NCI-H1436 (cell line): ENCODE measurements at regions not wholly inside any gene's neighbourhood (a gene's known extent, or its start where the extent isn't known, plus 50 kb on each side); places are given as distances from the start of the nearest gene placed in this dataset.

ENCODE experiments used
- DNase-seq: peaks from one replicate; lab custom pipeline; 2025; lab: John Stamatoyannopoulos, UW

DNA sequence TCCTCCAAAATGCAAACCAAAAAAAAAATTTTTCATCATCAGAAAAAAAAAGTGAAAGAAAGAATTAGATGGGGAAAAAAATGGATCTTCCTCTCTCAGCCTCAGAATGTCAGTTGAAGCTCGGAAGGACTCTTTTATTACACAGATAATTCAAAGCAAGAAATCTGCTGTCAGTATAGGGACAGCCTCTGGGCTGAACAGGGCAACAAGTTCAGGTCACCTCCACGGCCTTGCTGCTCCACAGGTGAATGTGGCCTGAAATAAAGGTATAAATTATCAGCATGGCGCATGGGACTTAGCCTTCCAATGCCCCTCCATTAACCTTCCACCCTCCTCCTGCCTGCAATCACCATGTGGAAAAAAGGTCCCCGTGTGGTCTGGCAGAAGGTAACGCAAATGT, 316.8 kb upstream of the POU3F3 start:
- DNase-seq, result no peak

DNA sequence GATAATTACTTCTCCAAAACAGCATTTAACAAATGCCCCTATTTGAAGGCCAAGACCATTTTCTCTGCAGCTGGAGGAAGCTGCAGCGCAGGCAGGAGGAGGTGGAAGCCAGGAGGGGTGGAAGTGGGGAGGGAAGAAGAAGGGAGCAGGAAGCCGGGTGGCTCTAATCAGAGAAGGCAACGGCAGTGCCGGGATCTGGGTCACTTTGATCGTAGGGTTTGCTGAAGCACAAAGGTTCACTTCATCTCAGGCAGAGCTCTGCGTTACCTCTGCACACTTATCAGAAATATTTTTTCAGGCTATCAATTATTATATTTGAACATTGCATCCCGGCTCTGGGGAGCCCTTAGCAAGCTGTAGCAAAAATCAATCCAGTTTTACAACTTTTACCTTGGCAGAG, 315.8 kb upstream of the POU3F3 start:
- DNase-seq, result no peak

DNA sequence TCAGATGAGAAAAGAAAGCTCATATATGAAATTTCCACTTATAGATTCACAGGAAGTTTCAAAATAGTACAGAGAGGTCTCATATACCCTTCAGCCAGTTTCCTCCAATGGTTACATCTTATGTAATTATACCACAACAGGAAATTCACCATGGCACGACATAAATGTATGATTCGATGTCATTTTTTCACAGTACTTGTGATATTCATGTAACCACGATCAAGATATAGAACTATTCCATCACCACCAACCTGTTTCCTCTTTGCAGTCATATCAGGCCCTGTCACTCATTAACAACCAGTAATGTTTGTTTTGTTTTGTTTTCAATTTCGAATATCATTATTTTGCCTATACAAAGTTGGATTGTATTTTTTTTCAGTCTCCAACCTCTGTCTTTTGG, 314.3 kb upstream of the POU3F3 start:
- DNase-seq, result no peak

DNA sequence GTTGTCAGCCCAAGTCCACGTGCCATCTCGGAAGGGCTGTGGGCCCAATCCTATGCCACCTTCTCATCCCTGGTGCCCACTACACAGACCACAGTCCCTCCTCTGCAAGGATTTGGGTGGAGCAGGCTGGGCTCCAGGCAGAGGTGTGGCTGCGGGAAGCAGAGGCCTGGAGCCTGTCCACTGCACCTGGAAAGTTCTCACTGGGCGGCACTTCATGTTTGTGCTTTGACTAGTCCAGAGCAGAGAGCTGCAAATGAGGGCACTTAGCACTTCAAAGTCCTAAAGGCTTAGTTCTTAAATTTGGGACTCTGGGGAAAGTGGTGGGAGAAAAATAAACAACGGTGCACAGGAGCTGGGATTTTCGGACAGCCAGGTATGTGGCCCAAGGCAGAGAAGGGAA, 308.9 kb upstream of the POU3F3 start:
- no peak for DNase-seq

DNA sequence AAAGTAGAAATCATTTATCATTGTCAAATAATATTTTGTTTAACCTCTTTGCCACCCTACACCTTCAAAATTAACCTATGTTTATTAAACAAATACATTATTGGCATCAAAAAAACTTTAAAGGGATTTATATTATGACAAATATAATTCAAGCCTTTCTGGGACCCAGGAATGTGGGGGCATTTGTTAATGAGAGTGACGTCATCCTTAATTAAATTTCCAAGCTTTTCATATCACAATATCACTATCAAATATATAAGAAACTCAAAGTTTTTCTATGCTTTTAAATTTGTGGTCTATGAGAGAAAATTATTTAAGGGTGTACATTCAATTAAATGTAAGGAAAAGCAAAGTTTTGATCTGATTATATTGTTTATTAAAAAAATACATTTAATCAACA, 307.4 kb upstream of the POU3F3 start:
- DNase-seq, result no peak

DNA sequence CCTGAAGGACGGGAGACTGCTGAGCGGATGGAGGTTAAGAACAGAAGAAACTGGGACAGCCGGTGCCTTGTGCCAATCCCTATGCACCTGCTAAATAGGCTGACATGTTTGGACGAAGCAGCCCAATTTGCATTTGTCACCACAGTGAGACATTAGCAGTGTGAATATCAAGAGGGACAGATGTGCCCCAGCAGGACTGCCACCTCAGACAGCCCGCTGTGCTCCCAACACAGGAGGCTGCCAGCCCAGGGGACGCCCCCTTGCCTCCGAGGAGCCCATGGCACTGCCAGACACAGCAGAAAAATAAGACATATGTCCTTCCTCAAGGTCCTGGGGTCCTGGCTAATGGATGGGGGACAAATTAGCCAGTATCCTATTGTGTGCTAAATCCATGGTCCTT, 306.7 kb upstream of the POU3F3 start:
- no peak for DNase-seq

DNA sequence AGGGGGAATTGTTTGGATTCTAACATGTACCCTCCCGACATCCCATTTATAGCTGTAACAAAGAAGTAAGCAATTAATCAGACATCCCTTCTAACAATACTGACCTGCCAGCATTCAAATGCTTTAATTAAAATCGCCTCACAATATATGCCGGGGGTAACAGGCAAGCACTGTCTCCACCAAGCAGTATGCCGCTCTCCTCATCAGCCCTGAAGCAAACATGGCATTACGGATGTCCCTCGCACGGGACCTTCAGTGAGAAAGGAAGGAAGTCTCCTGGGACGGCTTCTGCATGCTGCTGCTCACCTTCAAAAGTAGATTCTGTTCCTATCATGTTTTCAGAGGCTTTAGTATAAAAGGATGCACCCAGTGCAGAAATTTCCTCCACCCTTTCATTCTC, 292.7 kb upstream of the POU3F3 start:
- no peak for DNase-seq

DNA sequence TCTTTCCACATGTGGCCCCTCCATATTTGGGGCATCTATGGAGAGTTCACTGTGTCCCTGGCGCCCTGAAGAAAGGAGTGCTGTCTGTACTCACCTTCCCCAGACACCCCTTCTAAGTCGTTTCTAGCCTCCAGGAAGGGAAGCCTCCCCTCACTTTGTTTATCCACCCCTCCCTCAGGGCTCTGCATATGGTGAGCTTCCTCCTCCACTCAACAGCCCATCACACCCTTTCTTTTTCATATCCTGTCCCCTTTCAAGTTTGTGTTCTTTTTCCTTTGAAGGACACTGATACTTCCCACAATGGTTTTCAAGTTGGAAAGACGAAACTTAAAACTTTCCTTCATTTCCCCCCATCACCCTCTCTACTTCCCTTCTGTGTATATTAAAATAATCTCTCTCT, 291.4 kb upstream of the POU3F3 start:
- no peak for DNase-seq

DNA sequence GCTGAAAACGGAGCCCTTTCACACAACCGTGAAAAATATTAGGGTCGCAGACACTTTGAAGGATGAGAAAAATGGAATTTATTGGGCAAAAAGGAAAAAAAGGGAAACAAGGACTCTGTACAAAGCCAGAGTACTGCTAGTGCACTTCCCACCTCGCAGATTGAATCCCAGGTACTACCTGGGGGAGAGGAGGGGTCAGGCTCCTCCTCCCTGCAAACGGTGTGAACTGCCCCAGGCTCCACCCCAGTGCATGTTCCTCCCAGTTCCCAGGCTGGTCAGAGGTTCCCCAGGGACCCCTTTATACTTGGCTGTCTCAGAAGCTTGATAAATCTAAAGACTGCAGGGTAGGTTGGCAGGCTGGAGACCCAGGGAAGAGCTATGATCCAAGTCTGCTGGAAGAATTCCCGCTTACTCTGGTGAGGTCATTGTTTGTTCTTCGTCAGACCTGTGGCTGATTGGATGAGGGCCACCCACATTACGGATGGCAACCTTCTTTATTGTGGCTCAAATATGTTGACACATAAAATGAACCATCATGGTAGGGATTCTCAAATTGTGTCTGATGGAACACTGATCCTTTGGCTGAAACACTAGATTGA, 290.4 kb upstream of the POU3F3 start:
- no peak for DNase-seq

DNA sequence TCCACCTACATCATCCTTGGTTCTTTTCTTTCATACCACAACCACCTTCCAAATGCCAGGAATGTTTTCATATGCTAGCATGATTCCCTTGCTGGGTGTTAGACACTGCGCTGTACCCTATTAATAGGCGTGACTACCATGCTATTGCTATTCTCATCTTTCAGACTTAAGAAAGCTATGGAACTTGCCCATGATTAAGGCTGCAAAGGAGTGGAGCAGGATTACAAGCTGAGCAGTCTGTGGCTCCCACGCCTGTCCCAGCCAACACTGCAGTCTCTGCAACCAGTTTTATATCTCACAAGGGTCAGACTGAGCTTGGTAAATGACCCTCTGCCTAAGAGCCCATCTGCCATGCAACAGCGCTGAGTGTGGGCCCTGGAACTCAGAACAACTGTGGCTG, 285.7 kb upstream of the POU3F3 start:
- no peak for DNase-seq

DNA sequence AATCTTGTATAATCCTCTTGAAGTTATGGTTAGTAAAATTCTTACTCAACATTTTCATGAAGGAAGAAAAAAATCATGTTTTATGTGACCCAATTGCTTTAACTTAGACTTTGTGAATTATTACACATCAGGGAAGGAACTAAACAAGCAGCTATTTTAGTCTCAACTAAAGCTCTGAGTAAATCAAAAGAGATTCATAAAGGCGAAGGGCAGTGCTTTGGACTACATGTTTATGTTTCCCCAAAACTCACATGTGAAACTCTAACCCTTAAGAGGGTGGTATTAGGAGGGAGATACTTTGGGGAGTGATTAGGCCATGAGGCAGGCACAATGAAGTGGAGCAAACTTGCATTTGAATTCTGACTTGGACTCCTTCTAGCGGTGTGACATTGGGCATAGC, 283.7 kb upstream of the POU3F3 start:
- DNase-seq, result no peak

DNA sequence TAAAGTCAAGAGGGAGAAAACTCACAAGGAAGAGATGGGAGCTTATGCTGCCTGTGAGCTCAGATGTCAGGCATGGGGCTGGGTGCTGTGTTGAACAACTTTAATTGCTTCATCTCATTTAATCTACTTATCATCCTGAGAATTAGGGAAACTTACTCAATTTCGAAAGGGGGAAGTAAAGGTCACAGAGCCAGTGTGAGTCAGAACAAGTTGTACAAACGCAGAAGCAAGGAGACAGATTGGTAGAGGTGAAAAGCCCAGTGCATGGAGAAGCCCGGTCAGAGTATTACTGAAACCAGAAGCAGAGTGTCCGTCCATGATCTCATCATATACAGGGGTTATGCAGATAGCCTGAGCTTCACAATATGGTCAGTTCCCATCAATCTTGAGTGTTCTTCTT, 281.1 kb upstream of the POU3F3 start:
- DNase-seq, result no peak

DNA sequence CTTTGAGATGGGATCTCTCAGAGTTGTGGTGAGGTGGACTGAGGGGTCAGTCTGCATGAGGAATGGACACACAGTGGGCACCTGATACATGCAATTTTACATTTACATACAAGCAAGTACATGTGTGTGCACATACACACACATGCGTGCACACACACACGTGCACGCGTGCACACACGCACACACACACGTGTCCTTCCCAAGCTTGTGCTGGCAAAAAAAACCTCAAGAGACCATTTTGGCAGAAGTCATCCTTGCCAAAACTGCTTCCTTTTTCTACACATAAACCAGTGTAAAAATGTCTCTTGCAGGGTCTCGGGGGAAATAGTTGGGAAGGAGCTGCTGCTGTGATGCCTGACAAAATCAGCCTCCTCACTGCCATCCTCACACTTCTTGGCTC, 279.5 kb upstream of the POU3F3 start:
- no peak for DNase-seq

DNA sequence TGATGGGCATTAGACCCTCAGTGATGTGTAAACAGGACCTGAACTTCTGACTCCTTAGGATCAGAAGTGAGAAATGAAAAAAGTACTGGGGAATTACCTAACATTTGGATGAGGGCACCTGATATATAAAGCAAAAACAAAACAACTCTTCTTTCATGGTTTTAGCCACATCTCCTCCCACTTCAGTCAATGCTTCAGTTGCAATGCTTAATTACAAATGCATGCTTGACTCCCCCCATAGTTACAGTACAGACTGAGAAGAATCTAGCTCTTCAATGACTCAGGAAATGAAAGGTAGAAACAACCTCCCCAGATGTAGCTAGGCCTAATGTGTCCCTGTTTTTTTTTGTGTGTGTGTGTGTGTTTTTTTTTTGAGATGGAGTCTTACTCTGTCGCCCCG, 276.8 kb upstream of the POU3F3 start:
- no peak for DNase-seq

DNA sequence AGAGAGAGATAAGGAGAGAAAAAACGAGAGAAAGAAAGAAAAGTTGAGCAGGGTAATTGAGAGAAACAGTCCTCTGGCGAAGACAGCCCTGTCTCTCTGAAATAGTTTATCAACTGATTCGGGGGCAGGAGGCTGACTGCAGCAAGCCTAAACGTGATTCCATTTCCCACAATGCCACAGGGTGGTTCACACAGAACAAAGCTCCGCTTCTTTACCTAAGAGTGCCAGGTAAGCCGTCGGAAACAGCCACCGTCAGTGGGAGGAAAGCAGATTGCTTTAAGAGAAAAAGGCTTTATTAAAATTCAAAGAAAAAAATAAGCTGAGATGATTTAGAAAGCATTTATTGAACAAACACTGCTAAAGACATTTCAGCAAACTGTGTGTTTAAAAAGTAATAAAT, 271.4 kb upstream of the POU3F3 start:
- no peak for DNase-seq

DNA sequence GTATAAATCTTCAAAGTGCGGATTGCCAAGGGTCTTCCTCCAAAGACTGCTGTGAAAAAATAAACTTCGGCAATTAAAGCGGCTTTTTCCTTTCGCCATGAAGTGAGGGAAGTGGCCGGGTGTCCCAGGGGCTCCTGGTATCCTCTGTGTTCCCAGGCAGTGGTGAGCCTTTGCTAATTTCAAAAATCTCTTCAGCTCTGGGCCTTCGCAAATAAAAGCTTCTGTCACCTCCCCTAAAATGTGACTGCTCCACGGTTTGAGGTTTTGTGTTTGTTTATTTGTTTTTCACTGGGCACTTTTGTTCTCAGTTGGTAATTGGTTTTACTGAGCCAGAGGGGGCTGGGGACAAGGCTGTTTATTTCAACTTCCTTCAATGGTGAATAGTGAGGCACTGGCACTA, 270.1 kb upstream of the POU3F3 start:
- DNase-seq, result no peak

DNA sequence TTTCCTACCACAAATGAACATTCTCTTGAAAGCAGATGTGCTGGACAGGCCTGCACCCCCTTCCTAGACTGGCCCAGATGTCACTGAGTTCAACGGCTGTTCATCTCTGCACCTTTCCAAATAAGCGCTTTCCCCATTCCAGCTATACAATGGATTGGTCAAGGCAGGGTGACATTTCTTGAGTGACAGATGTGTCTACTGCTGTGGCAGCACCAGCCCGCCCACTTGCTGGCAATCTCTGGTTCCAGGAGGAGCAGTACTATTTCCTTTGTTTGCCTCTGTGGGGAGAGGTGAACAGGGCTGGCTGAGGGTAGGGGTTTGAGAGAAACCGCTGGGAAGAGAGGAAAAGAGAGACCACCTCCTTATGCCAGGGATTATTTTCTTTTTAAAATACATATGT, 269.5 kb upstream of the POU3F3 start:
- no peak for DNase-seq

DNA sequence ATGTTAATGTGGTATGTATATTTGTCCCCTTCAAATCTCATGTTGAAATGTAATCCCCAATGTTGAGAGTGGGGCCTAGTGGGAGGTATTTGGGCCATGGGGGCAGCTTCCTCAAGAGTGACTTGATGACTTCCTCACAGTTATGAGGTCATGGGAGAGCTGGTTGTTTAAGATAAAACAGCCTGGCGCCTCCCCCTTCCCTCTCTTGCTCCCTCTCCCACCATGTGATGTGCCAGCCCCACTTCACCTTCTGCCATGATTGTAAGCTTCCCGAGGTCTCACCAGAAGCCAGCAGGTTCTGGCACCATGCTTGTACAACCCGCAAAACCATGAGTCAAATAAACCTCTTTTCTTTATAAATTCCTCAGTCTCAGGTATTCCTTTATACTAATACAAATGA, 258.3 kb upstream of the POU3F3 start:
- no peak for DNase-seq

DNA sequence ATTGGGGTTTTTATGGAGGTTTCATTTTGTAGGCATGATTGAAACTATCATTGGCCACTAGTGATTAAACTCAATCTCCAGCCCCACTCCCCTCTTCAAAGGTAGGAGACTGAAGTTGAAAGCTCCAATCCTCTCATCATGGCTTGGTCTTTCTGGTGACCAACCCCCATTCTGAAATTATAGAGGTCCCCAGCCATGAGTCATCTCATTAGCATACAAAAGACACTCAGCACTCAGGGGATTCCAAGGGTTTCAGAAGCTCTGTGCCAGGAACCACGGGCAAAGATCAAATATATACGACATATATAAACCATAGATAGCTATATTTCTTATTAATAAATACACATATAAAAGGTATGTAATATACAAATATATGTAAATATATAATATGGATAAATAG, 256.0 kb upstream of the POU3F3 start:
- no peak for DNase-seq

DNA sequence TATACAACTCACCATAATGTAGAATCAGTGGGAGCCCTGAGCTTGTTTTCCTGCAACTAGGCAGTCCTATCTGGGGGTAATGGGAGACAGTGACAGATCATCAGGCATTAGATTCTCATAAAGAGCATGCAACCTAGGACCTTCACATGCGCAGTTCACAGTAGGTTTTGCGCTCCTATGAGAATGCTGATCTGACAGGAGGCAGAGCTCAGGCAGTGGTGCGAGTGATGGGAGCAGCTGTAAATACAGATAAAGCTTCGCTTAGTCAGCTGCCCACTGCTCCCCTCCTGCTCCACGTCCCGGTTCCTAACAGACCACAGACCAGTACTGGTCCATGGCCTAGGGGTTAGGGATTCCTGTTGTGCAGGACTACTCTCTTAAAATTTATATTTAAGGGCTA, 255.3 kb upstream of the POU3F3 start:
- no peak for DNase-seq

DNA sequence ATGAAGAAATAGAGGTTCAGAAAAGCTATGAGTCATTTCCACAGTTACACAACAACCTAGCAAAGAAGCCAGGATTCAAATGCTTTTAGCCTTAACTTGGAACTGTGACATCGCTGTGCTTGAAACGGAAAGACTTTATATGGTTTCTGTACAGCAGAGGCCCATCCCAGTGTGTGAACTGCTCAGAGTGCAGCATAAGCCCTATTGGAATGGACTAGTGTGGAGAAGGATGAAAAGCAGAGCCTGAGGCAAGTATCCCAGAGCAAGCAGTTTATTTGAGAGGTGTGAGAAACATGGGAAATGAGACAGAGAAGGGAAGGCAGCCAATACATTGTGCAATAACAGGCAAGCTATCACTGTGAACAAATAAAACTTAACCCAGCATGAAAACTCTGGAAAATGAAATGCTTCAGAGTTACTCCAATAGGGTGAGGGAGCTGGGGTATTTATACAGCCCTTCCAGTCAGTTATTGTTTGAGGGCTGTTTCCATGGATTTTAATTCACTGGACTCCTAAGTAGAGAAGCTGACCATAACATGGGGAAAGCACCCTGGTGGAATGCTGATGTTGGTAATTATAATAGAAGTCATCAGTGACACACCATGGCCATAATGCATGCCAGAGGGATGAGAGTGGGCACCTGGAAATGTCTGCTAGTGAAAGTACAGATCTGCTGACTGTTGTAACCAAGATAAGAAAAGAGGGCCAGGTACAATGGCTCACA, 254.0 kb upstream of the POU3F3 start:
- no peak for DNase-seq

DNA sequence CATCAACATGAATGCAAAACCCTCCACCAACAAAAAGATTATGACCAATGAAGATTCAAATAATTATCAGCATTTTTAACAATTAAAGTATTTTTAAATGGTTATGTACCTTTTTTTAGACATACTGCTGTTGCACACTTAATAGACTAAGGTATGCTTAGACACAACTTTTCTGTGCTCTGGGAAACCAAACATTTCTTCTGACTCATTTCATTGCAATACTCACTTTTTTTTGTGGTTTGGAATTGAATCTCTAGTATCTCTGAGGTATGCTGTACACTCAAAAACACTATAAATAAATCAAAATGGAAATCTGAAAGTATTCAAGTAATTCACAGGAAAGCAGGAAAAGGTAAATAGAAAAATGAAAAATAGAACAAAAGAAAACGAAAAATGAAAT, 247.9 kb upstream of the POU3F3 start:
- no peak for DNase-seq

DNA sequence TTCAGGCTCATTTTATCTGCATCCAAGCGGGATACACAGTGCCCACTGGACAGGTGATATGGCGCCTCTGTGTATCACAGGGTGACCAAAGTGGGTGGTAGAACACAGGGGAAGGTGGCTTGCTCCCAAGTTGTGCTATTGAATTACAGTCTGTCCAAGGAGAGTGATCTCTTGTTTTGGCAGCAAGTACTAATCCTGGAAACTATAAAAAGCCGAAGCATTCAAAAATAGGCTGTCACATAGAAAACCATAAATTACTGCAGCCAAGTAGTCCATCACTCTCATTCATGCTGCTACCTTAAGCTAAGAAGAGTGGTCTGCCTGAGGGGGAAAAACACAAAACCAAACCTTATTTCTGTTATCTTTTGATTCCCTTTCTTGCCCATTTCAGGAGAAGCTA, 237.1 kb upstream of the POU3F3 start:
- DNase-seq, result no peak

DNA sequence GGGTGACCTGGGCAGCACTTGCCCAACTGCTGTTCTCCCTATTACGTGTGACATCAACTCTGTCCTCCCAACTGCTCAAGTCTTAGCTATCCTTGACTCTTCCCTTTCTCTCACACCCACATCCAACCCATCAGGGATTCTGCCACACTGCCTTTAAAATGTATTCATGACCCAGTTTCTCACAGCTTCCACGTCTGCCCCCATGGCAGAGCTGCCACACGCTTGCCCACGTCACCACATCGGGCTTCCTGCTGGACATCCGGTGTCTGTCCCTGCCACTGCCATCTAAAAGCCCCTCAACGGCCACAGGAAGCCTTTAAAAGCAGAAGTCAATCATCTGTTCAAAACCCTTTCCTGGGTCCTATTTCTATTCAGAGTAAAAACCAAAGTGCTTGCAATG, 233.1 kb upstream of the POU3F3 start:
- no peak for DNase-seq
